Psoas muscle (tissue), 7 donors: ENCODE measurements at regions not wholly inside any gene's neighbourhood (a gene's known extent, or its start where the extent isn't known, plus 50 kb on each side); places are given as distances from the start of the nearest gene placed in this dataset.
"Not testable (repeated sequence)": the region's sequence is repeated elsewhere in the genome, so short reads cannot be mapped to it uniquely, and the experiment has no call there.

ENCODE experiments used
- ATAC-seq, 4 donors: fragments of 200-7000 bp; cut with Tn5 transposase; one replicate each; pipeline ENCODE4 v1.9.1; 2020; ENCODE audit warnings: moderate library complexity in 3 of 4, mild to moderate bottlenecking in 2 of 4
- DNase-seq, 2 donors: peaks; one replicate each; pipeline ENCODE4 v3.0.0-alpha.2; 2020
- H3K27ac ChIP-seq: fragments of 200-600 bp; one replicate; pipeline ENCODE4 v1.8.0; 2022
- H3K27me3 ChIP-seq, 3 donors: fragments of 200-600 bp in 1 of 3; one replicate each; pipeline versions ENCODE4 v1.6.1 to v1.8.0; 2013 to 2022; ENCODE audit warnings: low read length in 2 of 3, mild to moderate bottlenecking in 2 of 3, moderate library complexity in 1 of 3; ENCODE audit not compliant: insufficient read depth in 3 of 3
- H3K36me3 ChIP-seq, 2 donors: fragments of 200-600 bp in 1 of 2; one replicate each; pipeline versions ENCODE4 v1.6.1 to v1.8.0; 2013 to 2022; ENCODE audit warnings: low read depth in 1 of 2, mild to moderate bottlenecking in 1 of 2, moderate library complexity in 1 of 2; ENCODE audit not compliant: insufficient read depth in 1 of 2
- H3K4me1 ChIP-seq: fragments of 200-600 bp; one replicate; pipeline ENCODE4 v1.8.0; 2022
- H3K4me3 ChIP-seq: fragments of 200-600 bp; one replicate; pipeline ENCODE4 v1.8.0; 2022; ENCODE audit warnings: mild to moderate bottlenecking
- H3K9me3 ChIP-seq: fragments of 200-600 bp; one replicate; pipeline ENCODE4 v1.8.0; 2022
- CTCF ChIP-seq: fragments of 200-600 bp; IDR thresholded peaks from one replicate; pipeline ENCODE4 v1.8.0; 2022; ENCODE audit warnings: antibody characterized with exemption
- WGBS, 3 donors: extraction: QIAGEN DNeasy Blood & Tissue Kit; methylation state at CpG; one replicate each; pipeline versions ENCODE4 v1.1.6 to v1.1.7; 2013; 5-methylcytosine and 5-hydroxymethylcytosine counted together
- intact Hi-C, 2 donors: fragments of 100-400 bp; cut with DNase I; formaldehyde crosslinking; loops; one replicate each; pipeline versions ENCODE4 v1.11.0 to v1.14.2; 2022
- donor health status: healthy with polysubstance abuse.
- donor health status: DM: no; HTN: no; CAD: no; lungs with moderate emphysema.
- donor health status: Bipolar disorder and iron deficiency.
- donor health status: healthy.
- donor health status: DM: yes; HTN: yes; CAD: no.
- donor health status: DM: no; HTN: no; CAD: no.
- donor health status: DM: yes; HTN: yes; CAD: no.

GRCh38 chr12:113532292-113532691 lies 60.6 kb upstream of the LHX5 start:
- 67 to 76% (median 73%) methylated on average over 13 of the region's 13 CpGs for WGBS, 3 donors
- intact Hi-C loops, result no loop called here

GRCh38 chr12:113531073-113531472 lies 59.4 kb upstream of the LHX5 start:
- peaks cover 0 to 36% (median 8%) of the 10 kb centered on the region in 3 donors for H3K27me3 ChIP-seq
- H3K36me3 ChIP-seq, H3K27ac ChIP-seq, intact Hi-C loops, H3K4me1 ChIP-seq, H3K9me3 ChIP-seq, H3K4me3 ChIP-seq, DNase-seq, ATAC-seq: not testable (repeated sequence)
- 79 to 84% (median 84%) methylated on average over 3 of the region's 3 CpGs for WGBS, 3 donors

More at GRCh38 chr12:113532292-113532691, 60.6 kb upstream of the LHX5 start:
- Histone ChIP-seq H3K9me3 (no peaks in the 10 kb centered on the region), H3K36me3 (no peaks in the 10 kb centered on the region), H3K4me3 (no peak overlapping the region), H3K27ac (no peak overlapping the region), H3K4me1 (no peaks in the 10 kb centered on the region), H3K27me3 (peaks cover 0 to 39% (median 9%) of the 10 kb centered on the region in 3 donors)
- DNase-seq (no peak), ATAC-seq (no peak)
- TF ChIP-seq CTCF, result no peak

GRCh38 chr12:113528606-113529293 lies 57.1 kb upstream of the LHX5 start:
- ATAC-seq, result no peak

GRCh38 chr12:113525066-113525465 lies 53.4 kb upstream of the LHX5 start:
- H3K4me3 ChIP-seq, result no peak overlapping the region
- ATAC-seq (no peak), DNase-seq (no peak)
- intact Hi-C loops, result no loop called here
- TF ChIP-seq CTCF, result no peak
- H3K9me3 ChIP-seq, result no peaks in the 10 kb centered on the region
- H3K27me3 ChIP-seq, result peaks cover 0 to 42% (median 12%) of the 10 kb centered on the region in 3 donors
- H3K36me3 ChIP-seq, result no peaks in the 10 kb centered on the region
- no peak overlapping the region for H3K27ac ChIP-seq
- H3K4me1 ChIP-seq, result no peaks in the 10 kb centered on the region
- 59 to 74% (median 65%) methylated on average over 7 of the region's 7 CpGs for WGBS, 3 donors

More at GRCh38 chr12:113528606-113529293, 57.1 kb upstream of the LHX5 start:
- intact Hi-C loops, result no loop called here
- H3K4me3 ChIP-seq, result no peak overlapping the region
- WGBS, 3 donors, result 25 to 35% (median 32%) methylated on average over 14 of the region's 14 CpGs
- no peaks in the 10 kb centered on the region for H3K4me1 ChIP-seq
- peaks cover 0 to 35% (median 8%) of the 10 kb centered on the region in 3 donors for H3K27me3 ChIP-seq
- TF ChIP-seq CTCF, result no peak
- no peak overlapping the region for H3K27ac ChIP-seq
- DNase-seq, result no peak
- no peaks in the 10 kb centered on the region for H3K36me3 ChIP-seq
- H3K9me3 ChIP-seq, result no peaks in the 10 kb centered on the region

- H3K36me3 ChIP-seq, result no peaks in the 10 kb centered on the region
- H3K27me3 ChIP-seq, result peaks cover 0 to 46% (median 12%) of the 10 kb centered on the region in 3 donors
- intact Hi-C loops, result no loop called here
- 70 to 73% (median 72%) methylated on average over 5 of the region's 5 CpGs for WGBS, 3 donors
- TF ChIP-seq CTCF, result no peak
- no peaks in the 10 kb centered on the region for H3K9me3 ChIP-seq
- no peak for DNase-seq
- H3K4me1 ChIP-seq, result no peaks in the 10 kb centered on the region
- no peak overlapping the region for H3K4me3 ChIP-seq
- no peak overlapping the region for H3K27ac ChIP-seq
- no peak for ATAC-seq
Observed at GRCh38 chr12:113524495-113524894, 52.8 kb upstream of the LHX5 start.
